ENCODE measurements at regions not wholly inside any gene's neighbourhood (a gene's known extent, or its start where the extent isn't known, plus 50 kb on each side); places are given as distances from the start of the nearest gene placed in this dataset.

DNA sequence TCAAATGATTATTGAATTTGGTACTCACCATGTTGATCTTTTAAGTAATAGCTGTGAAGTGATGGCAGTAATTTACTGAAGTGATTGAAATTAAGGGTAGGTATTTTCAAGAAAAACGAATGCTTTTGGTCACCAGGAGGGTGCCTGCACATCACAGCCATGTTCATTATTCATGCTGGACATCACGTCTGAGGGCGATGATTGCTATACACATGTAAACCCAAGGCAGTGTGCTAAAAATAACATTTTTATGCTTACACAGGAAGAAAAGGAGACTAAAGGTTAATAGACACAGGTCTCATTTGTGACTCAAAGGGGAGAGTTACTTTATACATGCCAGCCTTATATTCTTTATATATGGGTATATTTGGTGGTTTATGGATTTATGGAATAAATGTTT lies 1146.0 kb downstream of the NLGN4X start:
- TF ChIP-seq POLR2A (IDR thresholded peaks at IDR 0.05; ENCODE audit: low read depth, low read length) (no peak), SPI1 (IDR thresholded peaks at IDR 0.05; ENCODE audit: low read depth, low read length) (no peak), POLR2AphosphoS5 (IDR thresholded peaks at IDR 0.05; ENCODE audit: low read depth, low read length) (no peak), TAF1 (IDR thresholded peaks at IDR 0.05; ENCODE audit: low read depth, low read length) (no peak), POU2F2 (IDR thresholded peaks at IDR 0.05; ENCODE audit: low read depth, low read length) (no peak)

All from GM12891 (cell line).